WTC11 (cell line): ENCODE measurements at regions not wholly inside any gene's neighbourhood (a gene's known extent, or its start where the extent isn't known, plus 50 kb on each side); places are given as distances from the start of the nearest gene placed in this dataset.

Source experiments
- ATAC-seq: fragments of 200-7000 bp; cut with Tn5 transposase; 2 replicates; pipeline ENCODE4 v1.10.0; 2021; ENCODE audit warnings: mild to moderate bottlenecking, moderate library complexity
- CTCF ChIA-PET: fragments of 300-600 bp; sonication (Branson Sonifier 250); formaldehyde crosslinking; loops from one replicate; lab custom pipeline; 2021; ENCODE audit warnings: antibody characterized with exemption; lab: Charles Lee
- POLR2A ChIA-PET: fragments of 350-600 bp; sonication (Branson Sonifier 250); formaldehyde crosslinking; loops from one replicate; lab custom pipeline; 2021; ENCODE audit warnings: antibody characterized with exemption; lab: Charles Lee
- DNase-seq: peaks from one replicate; pipeline ENCODE4 v3.0.0; 2021; ENCODE audit warnings: low spot score
- H3K27ac Mint-ChIP-seq: 2 replicates; pipeline ENCODE4 v1.8.0; 2021; ENCODE audit warnings: mixed read lengths
- H3K27me3 Mint-ChIP-seq: 2 replicates; pipeline ENCODE4 v1.8.0; 2021; ENCODE audit warnings: low read depth, mild to moderate bottlenecking, moderate library complexity, mixed read lengths
- H3K36me3 Mint-ChIP-seq: 2 replicates; pipeline ENCODE4 v1.8.0; 2021; ENCODE audit warnings: mixed read lengths
- H3K4me1 Mint-ChIP-seq: 2 replicates; pipeline ENCODE4 v1.8.0; 2022; ENCODE audit warnings: mixed read lengths
- H3K4me3 Mint-ChIP-seq: 2 replicates; pipeline ENCODE4 v1.8.0; 2021; ENCODE audit warnings: mild to moderate bottlenecking, moderate library complexity, mixed read lengths
- H3K9me3 Mint-ChIP-seq: 2 replicates; pipeline ENCODE4 v1.8.0; 2021; ENCODE audit warnings: mixed read lengths
- CREM ChIP-seq: sonication (generic); formaldehyde crosslinking; IDR thresholded peaks from 2 replicates; pipeline ENCODE4 v1.8.1; 2022; ENCODE audit warnings: mild to moderate bottlenecking, missing genetic modification reagents, moderate library complexity
- EMX1 ChIP-seq: fragments of 250-450 bp; sonication (Bioruptor Pico); IDR thresholded peaks from 2 replicates; pipeline ENCODE4 v1.8.0; 2021; ENCODE audit warnings: mild to moderate bottlenecking
- ETV6 ChIP-seq: sonication (generic); formaldehyde crosslinking; IDR thresholded peaks from 2 replicates; pipeline ENCODE4 v1.8.1; 2022; ENCODE audit warnings: mild to moderate bottlenecking, missing genetic modification reagents
- FOXP1 ChIP-seq: sonication (generic); formaldehyde crosslinking; IDR thresholded peaks from 2 replicates; pipeline ENCODE4 v1.8.0; 2022; ENCODE audit warnings: missing genetic modification reagents, mild to moderate bottlenecking, moderate library complexity, borderline replicate concordance
- GTF2I ChIP-seq: fragments of 250-450 bp; sonication (Bioruptor Pico); conservative IDR thresholded peaks from 2 replicates; pipeline ENCODE4 v1.4.0; 2021; ENCODE audit warnings: mild to moderate bottlenecking
- IRF2 ChIP-seq: sonication (generic); formaldehyde crosslinking; IDR thresholded peaks from 2 replicates; pipeline ENCODE4 v1.8.0; 2022; ENCODE audit warnings: low read depth, missing genetic modification reagents, borderline replicate concordance
- NFE2L1 ChIP-seq: sonication (generic); formaldehyde crosslinking; IDR thresholded peaks from 2 replicates; pipeline ENCODE4 v1.8.1; 2023; ENCODE audit warnings: missing genetic modification reagents
- NR1H2 ChIP-seq: sonication (generic); formaldehyde crosslinking; IDR thresholded peaks from 2 replicates; pipeline ENCODE4 v1.9.0; 2021; ENCODE audit warnings: mild to moderate bottlenecking, moderate library complexity, missing genetic modification reagents
- NR3C1 ChIP-seq: sonication (generic); formaldehyde crosslinking; conservative IDR thresholded peaks from 2 replicates; pipeline ENCODE4 v1.8.1; 2023; ENCODE audit warnings: low read depth, mild to moderate bottlenecking, missing genetic modification reagents
- RELA ChIP-seq: sonication (generic); formaldehyde crosslinking; IDR thresholded peaks from 2 replicates; pipeline ENCODE4 v1.8.1; 2022; ENCODE audit warnings: missing genetic modification reagents, mild to moderate bottlenecking, borderline replicate concordance
- RORB ChIP-seq: fragments of 250-450 bp; sonication (Bioruptor Pico); IDR thresholded peaks from 2 replicates; pipeline ENCODE4 v1.9.0; 2021; ENCODE audit warnings: mild to moderate bottlenecking
- SOX15 ChIP-seq: fragments of 250-450 bp; sonication (Bioruptor Pico); IDR thresholded peaks from 2 replicates; pipeline ENCODE4 v1.9.0; 2021; ENCODE audit warnings: mild to moderate bottlenecking
- TCF7 ChIP-seq: sonication (generic); formaldehyde crosslinking; IDR thresholded peaks from 2 replicates; pipeline ENCODE4 v1.8.0; 2022; ENCODE audit warnings: mild to moderate bottlenecking, low read depth, missing genetic modification reagents, moderate library complexity
- ZNF396 ChIP-seq: fragments of 250-450 bp; sonication (Bioruptor Pico); IDR thresholded peaks from 2 replicates; pipeline ENCODE4 v1.8.0; 2021; ENCODE audit warnings: mild to moderate bottlenecking, moderate library complexity, borderline replicate concordance
- ZNF416 ChIP-seq: fragments of 250-450 bp; sonication (Bioruptor Pico); IDR thresholded peaks from 2 replicates; pipeline ENCODE4 v1.9.0; 2021; ENCODE audit warnings: mild to moderate bottlenecking, inconsistent platforms
- TF ChIP-seq, protein P1 (sequence below): fragments of 250-450 bp; sonication (Bioruptor Pico); IDR thresholded peaks from 2 replicates; pipeline ENCODE4 v1.9.0; 2021; ENCODE audit warnings: moderate library complexity, mild to moderate bottlenecking, inconsistent platforms, borderline replicate concordance
- TF ChIP-seq, protein P2 (sequence below): sonication (generic); formaldehyde crosslinking; IDR thresholded peaks from 2 replicates; pipeline ENCODE4 v1.8.1; 2022; ENCODE audit warnings: mild to moderate bottlenecking, missing genetic modification reagents, moderate library complexity, borderline replicate concordance
- TF ChIP-seq, protein P3 (sequence below): sonication (generic); formaldehyde crosslinking; IDR thresholded peaks from 2 replicates; pipeline ENCODE4 v1.8.0; 2023; ENCODE audit warnings: mild to moderate bottlenecking, missing genetic modification reagents
- TF ChIP-seq, protein P4 (sequence below): sonication (generic); formaldehyde crosslinking; IDR thresholded peaks from 2 replicates; pipeline ENCODE4 v1.8.0; 2023; ENCODE audit warnings: missing genetic modification reagents
- TF ChIP-seq, protein P5 (sequence below): sonication (generic); formaldehyde crosslinking; conservative IDR thresholded peaks from 2 replicates; pipeline ENCODE4 v1.8.1; 2023; ENCODE audit warnings: mild to moderate bottlenecking, low read depth, missing genetic modification reagents, moderate library complexity
- TF ChIP-seq, protein P6 (sequence below): sonication (generic); formaldehyde crosslinking; IDR thresholded peaks from 2 replicates; pipeline ENCODE4 v1.8.0; 2022; ENCODE audit warnings: mild to moderate bottlenecking, missing genetic modification reagents
- TF ChIP-seq, protein P7 (sequence below): sonication (generic); formaldehyde crosslinking; IDR thresholded peaks from 2 replicates; pipeline ENCODE4 v1.8.1; 2023; ENCODE audit warnings: mild to moderate bottlenecking, missing genetic modification reagents, moderate library complexity
- TF ChIP-seq, protein P8 (sequence below): sonication (generic); formaldehyde crosslinking; IDR thresholded peaks from 2 replicates; pipeline ENCODE4 v1.8.1; 2023; ENCODE audit warnings: mild to moderate bottlenecking, missing genetic modification reagents, borderline replicate concordance

DNA sequence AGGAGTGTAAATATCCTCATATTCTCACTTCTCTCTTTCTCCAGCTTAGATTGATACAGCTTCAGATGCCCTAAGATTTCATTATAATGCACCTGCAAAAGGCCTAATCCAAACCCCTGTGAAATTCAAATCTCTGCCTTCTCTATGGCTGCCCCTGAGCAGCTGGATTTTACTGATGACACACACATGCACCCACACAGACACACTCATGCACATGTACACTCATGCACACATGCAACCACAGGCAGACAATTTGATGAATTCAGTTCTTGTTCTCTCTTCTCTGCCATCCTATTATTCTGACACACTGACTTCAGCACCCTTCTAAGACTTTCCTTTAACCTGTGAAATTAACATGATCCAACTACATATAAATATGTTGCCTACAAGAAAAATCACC is 563.2 kb downstream of the RNF144A start:
- H3K36me3 Mint-ChIP-seq: peaks cover 4% of the 10 kb centered on the region
- H3K9me3 Mint-ChIP-seq: peaks cover 16% of the 10 kb centered on the region
- ATAC-seq: no peak
- no peaks in the 10 kb centered on the region for H3K4me1 Mint-ChIP-seq
- no peak overlapping the region for H3K27ac Mint-ChIP-seq
- TF ChIP-seq, protein P1, sequence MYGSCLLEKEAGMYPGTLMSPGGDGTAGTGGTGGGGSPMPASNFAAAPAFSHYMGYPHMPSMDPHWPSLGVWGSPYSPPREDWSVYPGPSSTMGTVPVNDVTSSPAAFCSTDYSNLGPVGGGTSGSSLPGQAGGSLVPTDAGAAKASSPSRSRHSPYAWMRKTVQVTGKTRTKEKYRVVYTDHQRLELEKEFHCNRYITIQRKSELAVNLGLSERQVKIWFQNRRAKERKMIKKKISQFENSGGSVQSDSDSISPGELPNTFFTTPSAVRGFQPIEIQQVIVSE (CRISPR knock-in tag): no peak
- TF ChIP-seq IRF2 (CRISPR knock-in tag): no peak
- TF ChIP-seq, protein P2, sequence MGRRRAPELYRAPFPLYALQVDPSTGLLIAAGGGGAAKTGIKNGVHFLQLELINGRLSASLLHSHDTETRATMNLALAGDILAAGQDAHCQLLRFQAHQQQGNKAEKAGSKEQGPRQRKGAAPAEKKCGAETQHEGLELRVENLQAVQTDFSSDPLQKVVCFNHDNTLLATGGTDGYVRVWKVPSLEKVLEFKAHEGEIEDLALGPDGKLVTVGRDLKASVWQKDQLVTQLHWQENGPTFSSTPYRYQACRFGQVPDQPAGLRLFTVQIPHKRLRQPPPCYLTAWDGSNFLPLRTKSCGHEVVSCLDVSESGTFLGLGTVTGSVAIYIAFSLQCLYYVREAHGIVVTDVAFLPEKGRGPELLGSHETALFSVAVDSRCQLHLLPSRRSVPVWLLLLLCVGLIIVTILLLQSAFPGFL (CRISPR knock-in tag): no peak
- TF ChIP-seq, protein P3, sequence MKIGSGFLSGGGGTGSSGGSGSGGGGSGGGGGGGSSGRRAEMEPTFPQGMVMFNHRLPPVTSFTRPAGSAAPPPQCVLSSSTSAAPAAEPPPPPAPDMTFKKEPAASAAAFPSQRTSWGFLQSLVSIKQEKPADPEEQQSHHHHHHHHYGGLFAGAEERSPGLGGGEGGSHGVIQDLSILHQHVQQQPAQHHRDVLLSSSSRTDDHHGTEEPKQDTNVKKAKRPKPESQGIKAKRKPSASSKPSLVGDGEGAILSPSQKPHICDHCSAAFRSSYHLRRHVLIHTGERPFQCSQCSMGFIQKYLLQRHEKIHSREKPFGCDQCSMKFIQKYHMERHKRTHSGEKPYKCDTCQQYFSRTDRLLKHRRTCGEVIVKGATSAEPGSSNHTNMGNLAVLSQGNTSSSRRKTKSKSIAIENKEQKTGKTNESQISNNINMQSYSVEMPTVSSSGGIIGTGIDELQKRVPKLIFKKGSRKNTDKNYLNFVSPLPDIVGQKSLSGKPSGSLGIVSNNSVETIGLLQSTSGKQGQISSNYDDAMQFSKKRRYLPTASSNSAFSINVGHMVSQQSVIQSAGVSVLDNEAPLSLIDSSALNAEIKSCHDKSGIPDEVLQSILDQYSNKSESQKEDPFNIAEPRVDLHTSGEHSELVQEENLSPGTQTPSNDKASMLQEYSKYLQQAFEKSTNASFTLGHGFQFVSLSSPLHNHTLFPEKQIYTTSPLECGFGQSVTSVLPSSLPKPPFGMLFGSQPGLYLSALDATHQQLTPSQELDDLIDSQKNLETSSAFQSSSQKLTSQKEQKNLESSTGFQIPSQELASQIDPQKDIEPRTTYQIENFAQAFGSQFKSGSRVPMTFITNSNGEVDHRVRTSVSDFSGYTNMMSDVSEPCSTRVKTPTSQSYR (CRISPR knock-in tag): no peak
- TF ChIP-seq RELA (CRISPR knock-in tag): no peak
- TF ChIP-seq, protein P4, sequence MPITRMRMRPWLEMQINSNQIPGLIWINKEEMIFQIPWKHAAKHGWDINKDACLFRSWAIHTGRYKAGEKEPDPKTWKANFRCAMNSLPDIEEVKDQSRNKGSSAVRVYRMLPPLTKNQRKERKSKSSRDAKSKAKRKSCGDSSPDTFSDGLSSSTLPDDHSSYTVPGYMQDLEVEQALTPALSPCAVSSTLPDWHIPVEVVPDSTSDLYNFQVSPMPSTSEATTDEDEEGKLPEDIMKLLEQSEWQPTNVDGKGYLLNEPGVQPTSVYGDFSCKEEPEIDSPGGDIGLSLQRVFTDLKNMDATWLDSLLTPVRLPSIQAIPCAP: no peak
- TF ChIP-seq NFE2L1: no peak
- TF ChIP-seq ZNF416 (CRISPR knock-in tag): no peak
- no peak for TF ChIP-seq ETV6
- TF ChIP-seq EMX1 (CRISPR knock-in tag): no peak
- DNase-seq: no peak
- no peak overlapping the region for H3K4me3 Mint-ChIP-seq
- CTCF ChIA-PET: no interaction called here
- POLR2A ChIA-PET: no interaction called here
- no peaks in the 10 kb centered on the region for H3K27me3 Mint-ChIP-seq

DNA sequence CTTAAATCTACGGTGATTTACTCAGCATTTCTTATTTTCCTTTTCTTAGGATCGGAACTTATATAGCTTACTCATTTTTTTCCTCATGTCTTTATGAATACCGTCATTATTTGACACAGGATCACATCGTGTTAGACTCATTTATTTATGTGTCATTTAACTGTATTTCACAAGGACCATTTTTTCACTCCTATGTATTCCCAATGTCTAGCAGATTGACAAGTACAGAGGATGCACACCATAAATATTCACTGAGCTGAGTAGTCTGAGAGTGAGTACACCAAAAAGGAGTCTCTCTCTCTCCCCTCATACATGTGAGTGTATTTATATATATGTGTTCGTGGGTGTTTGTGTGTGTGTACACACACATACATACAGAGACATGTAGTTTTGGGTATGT is 573.5 kb downstream of the RNF144A start:
- H3K4me1 Mint-ChIP-seq: no peaks in the 10 kb centered on the region
- peaks cover 19% of the 10 kb centered on the region for H3K9me3 Mint-ChIP-seq
- TF ChIP-seq ZNF396 (CRISPR knock-in tag): no peak
- no peak for TF ChIP-seq SOX15 (CRISPR knock-in tag)
- TF ChIP-seq EMX1 (CRISPR knock-in tag): no peak
- TF ChIP-seq, protein P5, sequence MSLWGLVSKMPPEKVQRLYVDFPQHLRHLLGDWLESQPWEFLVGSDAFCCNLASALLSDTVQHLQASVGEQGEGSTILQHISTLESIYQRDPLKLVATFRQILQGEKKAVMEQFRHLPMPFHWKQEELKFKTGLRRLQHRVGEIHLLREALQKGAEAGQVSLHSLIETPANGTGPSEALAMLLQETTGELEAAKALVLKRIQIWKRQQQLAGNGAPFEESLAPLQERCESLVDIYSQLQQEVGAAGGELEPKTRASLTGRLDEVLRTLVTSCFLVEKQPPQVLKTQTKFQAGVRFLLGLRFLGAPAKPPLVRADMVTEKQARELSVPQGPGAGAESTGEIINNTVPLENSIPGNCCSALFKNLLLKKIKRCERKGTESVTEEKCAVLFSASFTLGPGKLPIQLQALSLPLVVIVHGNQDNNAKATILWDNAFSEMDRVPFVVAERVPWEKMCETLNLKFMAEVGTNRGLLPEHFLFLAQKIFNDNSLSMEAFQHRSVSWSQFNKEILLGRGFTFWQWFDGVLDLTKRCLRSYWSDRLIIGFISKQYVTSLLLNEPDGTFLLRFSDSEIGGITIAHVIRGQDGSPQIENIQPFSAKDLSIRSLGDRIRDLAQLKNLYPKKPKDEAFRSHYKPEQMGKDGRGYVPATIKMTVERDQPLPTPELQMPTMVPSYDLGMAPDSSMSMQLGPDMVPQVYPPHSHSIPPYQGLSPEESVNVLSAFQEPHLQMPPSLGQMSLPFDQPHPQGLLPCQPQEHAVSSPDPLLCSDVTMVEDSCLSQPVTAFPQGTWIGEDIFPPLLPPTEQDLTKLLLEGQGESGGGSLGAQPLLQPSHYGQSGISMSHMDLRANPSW (CRISPR knock-in tag): no peak
- TF ChIP-seq, protein P6, sequence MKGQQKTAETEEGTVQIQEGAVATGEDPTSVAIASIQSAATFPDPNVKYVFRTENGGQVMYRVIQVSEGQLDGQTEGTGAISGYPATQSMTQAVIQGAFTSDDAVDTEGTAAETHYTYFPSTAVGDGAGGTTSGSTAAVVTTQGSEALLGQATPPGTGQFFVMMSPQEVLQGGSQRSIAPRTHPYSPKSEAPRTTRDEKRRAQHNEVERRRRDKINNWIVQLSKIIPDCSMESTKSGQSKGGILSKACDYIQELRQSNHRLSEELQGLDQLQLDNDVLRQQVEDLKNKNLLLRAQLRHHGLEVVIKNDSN: no peak
- no peak for TF ChIP-seq NR1H2 (CRISPR knock-in tag)
- TF ChIP-seq CREM (CRISPR knock-in tag): no peak
- TF ChIP-seq ETV6: no peak
- no peak for TF ChIP-seq RORB (CRISPR knock-in tag)
- no peak for TF ChIP-seq RELA (CRISPR knock-in tag)
- no peak for TF ChIP-seq GTF2I (CRISPR knock-in tag)
- TF ChIP-seq TCF7 (CRISPR knock-in tag): no peak
- TF ChIP-seq, protein P7, sequence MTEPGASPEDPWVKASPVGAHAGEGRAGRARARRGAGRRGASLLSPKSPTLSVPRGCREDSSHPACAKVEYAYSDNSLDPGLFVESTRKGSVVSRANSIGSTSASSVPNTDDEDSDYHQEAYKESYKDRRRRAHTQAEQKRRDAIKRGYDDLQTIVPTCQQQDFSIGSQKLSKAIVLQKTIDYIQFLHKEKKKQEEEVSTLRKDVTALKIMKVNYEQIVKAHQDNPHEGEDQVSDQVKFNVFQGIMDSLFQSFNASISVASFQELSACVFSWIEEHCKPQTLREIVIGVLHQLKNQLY (CRISPR knock-in tag): no peak
- TF ChIP-seq FOXP1 (CRISPR knock-in tag): no peak
- no peak for TF ChIP-seq NR3C1 (CRISPR knock-in tag)
- TF ChIP-seq, protein P8, sequence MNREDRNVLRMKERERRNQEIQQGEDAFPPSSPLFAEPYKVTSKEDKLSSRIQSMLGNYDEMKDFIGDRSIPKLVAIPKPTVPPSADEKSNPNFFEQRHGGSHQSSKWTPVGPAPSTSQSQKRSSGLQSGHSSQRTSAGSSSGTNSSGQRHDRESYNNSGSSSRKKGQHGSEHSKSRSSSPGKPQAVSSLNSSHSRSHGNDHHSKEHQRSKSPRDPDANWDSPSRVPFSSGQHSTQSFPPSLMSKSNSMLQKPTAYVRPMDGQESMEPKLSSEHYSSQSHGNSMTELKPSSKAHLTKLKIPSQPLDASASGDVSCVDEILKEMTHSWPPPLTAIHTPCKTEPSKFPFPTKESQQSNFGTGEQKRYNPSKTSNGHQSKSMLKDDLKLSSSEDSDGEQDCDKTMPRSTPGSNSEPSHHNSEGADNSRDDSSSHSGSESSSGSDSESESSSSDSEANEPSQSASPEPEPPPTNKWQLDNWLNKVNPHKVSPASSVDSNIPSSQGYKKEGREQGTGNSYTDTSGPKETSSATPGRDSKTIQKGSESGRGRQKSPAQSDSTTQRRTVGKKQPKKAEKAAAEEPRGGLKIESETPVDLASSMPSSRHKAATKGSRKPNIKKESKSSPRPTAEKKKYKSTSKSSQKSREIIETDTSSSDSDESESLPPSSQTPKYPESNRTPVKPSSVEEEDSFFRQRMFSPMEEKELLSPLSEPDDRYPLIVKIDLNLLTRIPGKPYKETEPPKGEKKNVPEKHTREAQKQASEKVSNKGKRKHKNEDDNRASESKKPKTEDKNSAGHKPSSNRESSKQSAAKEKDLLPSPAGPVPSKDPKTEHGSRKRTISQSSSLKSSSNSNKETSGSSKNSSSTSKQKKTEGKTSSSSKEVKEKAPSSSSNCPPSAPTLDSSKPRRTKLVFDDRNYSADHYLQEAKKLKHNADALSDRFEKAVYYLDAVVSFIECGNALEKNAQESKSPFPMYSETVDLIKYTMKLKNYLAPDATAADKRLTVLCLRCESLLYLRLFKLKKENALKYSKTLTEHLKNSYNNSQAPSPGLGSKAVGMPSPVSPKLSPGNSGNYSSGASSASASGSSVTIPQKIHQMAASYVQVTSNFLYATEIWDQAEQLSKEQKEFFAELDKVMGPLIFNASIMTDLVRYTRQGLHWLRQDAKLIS: no peak

More for the DNA sequence above, 573.5 kb downstream of the RNF144A start:
- DNase-seq (no peak), ATAC-seq (no peak)
- Mint-ChIP-seq H3K27me3 (peaks cover 9% of the 10 kb centered on the region), H3K27ac (no peak overlapping the region), H3K36me3 (peaks cover 17% of the 10 kb centered on the region; the same call in 1 of the 2 replicates), H3K4me3 (no peak overlapping the region)
- POLR2A ChIA-PET: no interaction called here
- CTCF ChIA-PET: no interaction called here
